A673 (cell line): ENCODE measurements at regions not wholly inside any gene's neighbourhood (a gene's known extent, or its start where the extent isn't known, plus 50 kb on each side); places are given as distances from the start of the nearest gene placed in this dataset.

Source experiments
- EZH2 ChIP-seq: fragments of 200-600 bp; sonication (generic); IDR thresholded peaks from 2 replicates; pipeline ENCODE4 v1.6.1; 2017; ENCODE audit warnings: borderline replicate concordance, low read depth, mild to moderate bottlenecking, mixed read lengths, antibody characterized with exemption, low read length; ENCODE audit not compliant: poor library complexity, severe bottlenecking
- TF ChIP-seq, protein P1 (sequence below): fragments of 300-800, 200-600 bp; sonication (generic); conservative IDR thresholded peaks from 2 replicates; pipeline ENCODE4 v1.5.1; 2017; ENCODE audit warnings: low read depth, mild to moderate bottlenecking, antibody characterized with exemption, low read length, moderate library complexity, mixed read lengths

DNA sequence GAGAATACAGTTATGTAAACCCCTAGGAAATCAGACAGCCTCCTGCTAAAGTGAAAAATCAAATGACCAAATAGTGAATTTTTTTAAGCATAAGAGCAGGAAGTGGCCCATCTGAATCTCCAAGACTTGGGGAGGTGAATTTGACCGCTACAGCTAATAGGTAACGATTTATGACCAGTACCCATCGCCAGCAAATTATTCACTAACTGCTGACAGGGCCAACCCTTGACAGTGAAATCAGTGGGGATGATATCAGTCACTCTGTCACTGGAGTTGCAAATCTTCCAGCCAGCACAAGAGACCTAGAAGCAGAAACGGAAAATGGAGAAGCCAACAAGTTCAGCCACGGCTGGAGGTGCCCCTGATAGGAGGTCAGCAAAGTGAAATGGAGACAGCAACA is 164.3 kb upstream of the PIK3C3 start:
- TF ChIP-seq EZH2, result no peak
- TF ChIP-seq, protein P1, sequence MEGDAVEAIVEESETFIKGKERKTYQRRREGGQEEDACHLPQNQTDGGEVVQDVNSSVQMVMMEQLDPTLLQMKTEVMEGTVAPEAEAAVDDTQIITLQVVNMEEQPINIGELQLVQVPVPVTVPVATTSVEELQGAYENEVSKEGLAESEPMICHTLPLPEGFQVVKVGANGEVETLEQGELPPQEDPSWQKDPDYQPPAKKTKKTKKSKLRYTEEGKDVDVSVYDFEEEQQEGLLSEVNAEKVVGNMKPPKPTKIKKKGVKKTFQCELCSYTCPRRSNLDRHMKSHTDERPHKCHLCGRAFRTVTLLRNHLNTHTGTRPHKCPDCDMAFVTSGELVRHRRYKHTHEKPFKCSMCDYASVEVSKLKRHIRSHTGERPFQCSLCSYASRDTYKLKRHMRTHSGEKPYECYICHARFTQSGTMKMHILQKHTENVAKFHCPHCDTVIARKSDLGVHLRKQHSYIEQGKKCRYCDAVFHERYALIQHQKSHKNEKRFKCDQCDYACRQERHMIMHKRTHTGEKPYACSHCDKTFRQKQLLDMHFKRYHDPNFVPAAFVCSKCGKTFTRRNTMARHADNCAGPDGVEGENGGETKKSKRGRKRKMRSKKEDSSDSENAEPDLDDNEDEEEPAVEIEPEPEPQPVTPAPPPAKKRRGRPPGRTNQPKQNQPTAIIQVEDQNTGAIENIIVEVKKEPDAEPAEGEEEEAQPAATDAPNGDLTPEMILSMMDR, result no peak
